GM19397 (cell line): ENCODE measurements at regions not wholly inside any gene's neighbourhood (a gene's known extent, or its start where the extent isn't known, plus 50 kb on each side); places are given as distances from the start of the nearest gene placed in this dataset.
"Not testable (repeated sequence)": the region's sequence is repeated elsewhere in the genome, so short reads cannot be mapped to it uniquely, and the experiment has no call there.

Source experiments
- ATAC-seq: cut with Tn5 transposase; IDR thresholded peaks from one replicate; pipeline ENCODE4 v1.9.1; 2021; ENCODE audit warnings: mild to moderate bottlenecking, moderate library complexity; ENCODE audit not compliant: unreplicated experiment

DNA sequence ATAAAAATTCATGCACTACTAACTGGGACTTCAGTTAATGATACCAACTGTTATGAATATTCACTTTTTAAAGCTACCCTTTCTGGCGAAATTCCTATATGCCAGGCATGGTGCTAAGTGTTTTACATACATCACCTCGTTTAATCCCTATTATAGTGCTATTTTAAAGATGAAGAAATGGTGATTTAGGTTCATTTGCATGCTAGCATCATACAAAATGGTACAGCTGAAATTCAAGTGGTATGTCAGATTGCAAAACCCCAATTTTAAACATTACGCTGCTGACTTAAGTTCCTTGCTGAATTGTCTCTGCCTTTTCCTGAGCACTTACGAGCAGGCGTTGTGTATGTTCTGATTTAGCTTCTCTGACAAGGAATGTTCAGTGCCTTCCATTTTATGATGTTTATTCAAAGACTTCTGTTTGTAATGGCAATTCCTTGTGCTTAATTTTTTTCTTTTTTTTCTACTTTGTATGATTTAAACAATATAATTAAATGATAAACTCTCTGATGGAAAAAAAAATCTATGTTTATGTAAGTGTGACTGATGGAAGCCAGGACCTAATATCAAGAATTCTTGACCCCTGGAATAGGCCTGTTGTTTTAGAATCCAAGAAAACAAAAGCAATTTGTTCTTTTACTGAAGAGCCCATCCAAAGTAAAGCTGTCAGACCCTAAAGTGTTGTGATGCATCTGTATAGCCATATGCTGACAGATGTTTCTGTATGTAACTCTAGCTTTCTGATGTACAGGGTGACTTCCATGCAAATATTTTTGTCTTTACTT is 148.1 kb downstream of the PCDH7 start:
- ATAC-seq: no peak

DNA sequence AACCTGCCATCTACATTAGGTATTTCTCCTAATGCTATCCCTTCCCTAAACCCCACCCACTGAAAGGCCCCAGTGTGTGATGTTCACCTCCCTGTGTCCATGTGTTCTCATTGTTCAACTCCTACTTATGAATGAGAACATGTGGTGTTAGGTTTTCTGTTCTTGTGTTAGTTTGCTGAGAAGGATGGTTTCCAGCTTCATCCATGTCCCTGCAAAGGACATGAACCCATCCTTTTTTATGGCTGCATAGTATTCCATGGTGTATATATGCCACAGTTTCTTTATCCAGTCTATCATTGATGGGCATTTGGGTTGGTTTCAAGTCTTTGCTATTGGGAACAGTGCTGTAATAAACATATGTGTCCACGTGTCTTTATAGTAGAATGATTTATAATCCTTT is 149.2 kb downstream of the PCDH7 start:
- ATAC-seq: not testable (repeated sequence)

- no peak for ATAC-seq
These were observed 150.3 kb downstream of the PCDH7 start for GRCh38 chr4:30870513-30870912.

DNA sequence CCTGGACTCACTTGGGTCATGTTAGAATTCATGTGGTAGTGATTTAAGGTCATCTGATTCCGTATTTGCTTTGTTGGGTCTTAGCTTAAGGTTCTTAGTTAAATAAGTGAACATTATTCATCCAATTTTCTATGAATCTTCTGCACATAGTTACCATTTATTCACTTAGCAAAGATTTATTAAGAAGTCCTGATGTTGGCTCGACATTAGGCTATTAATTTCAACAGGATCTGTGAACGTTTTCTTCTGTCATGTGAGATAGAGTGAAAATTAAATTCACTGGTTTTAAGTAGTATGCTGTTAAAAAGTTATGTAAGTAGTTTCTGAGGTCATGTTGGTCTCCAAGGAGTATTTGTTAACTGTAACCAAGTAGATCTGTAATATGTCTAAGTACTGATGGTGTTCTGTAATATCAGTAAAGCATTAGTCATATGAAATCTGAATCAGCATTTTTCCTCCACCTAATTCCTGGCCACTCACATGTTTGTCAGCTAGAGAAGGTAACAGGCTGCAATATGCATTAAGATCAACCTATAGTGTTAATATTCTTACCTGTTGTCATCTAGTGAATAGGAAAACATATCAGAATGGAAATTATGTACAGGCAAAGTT is 155.6 kb downstream of the PCDH7 start:
- no peak for ATAC-seq

GRCh38 chr4:30879855-30880598 is 159.9 kb downstream of the PCDH7 start:
- no peak for ATAC-seq

GRCh38 chr4:30881985-30882384 is 161.8 kb downstream of the PCDH7 start:
- ATAC-seq: no peak

- no peak for ATAC-seq
These were observed 162.3 kb downstream of the PCDH7 start for GRCh38 chr4:30882443-30882842.

DNA sequence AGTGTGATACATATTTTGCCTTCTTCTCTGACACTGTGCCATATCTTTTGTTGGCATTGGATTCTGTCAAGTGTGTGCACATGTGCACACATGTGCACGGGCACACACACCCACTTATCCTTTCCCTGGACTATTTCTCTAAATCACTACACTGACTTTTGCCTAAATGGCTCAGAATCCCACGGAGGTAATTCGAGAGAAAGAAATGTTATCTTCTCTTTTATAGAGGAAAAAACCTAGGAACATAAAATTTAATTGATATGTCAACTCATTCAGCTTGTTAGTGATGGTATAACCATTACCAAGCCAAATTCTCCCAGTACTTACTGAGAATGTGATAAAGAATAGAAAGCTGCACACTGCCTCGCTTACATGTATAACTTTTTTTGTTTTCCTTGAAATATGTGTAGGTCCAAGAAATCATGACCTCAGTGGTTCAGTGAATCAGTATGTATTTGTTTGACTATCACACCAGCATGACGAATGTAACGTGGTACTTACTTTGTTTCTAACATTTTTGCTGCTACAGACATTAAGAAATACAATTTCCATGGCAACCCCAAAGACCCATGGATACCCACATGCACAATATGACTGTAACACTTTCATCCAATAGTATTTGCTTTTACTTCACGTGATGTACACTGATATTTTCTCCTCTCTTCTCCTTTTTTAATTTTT is 163.0 kb downstream of the PCDH7 start:
- no peak for ATAC-seq

- no peak for ATAC-seq
These were observed 181.6 kb downstream of the PCDH7 start for GRCh38 chr4:30901461-30902451.

DNA sequence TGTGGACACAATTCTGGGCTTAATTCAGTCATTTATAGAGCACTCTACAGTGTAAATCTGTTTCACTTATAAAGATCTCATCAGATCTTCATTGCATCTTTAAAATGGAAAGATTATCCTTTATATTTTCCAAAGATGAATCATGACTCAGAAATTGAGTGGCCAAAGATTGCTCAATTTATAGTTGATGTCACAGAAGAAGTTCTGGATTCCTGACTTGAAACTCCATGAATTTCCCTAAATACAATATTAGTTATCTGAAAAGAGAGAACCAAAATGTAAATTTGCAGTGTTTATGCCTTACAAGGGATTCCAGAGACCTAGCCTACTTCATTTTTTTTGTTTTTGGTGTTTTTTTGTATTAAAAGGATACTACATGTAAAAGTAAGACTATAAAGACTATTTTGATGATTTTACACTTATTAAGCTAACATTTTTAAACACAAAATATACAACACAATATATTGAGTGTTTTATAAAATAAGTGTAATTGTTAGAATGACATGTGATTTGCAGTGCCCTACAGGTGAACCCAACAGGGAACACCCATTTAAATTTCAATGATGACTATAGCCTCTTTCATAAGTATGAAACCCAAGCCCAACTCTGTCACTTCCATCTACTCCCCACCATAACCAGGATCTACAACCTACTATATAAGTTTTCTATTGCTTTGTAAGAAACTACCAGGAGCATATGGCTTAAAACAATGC is 183.5 kb downstream of the PCDH7 start:
- no peak for ATAC-seq

- no peak for ATAC-seq
These were observed 184.0 kb downstream of the PCDH7 start for GRCh38 chr4:30904215-30904555.

DNA sequence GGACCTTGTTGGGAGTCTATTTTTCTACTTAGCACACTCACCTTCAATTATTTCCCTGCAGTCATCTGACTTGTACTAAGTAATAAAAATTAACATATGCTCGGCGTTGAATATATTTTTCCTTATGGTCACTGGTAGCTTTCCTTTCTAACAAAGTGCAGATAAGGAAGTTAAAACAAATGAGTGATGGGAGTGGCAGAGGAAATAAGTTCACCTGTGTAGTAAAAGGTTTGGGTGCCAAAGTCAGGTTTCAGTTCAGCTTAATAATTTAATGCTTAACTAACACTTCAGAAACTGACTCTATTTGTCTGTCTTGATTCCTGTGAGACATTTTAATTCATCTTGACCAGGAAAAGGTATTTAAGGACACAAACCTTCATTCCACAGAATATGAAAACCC is 184.4 kb downstream of the PCDH7 start:
- ATAC-seq: no peak

DNA sequence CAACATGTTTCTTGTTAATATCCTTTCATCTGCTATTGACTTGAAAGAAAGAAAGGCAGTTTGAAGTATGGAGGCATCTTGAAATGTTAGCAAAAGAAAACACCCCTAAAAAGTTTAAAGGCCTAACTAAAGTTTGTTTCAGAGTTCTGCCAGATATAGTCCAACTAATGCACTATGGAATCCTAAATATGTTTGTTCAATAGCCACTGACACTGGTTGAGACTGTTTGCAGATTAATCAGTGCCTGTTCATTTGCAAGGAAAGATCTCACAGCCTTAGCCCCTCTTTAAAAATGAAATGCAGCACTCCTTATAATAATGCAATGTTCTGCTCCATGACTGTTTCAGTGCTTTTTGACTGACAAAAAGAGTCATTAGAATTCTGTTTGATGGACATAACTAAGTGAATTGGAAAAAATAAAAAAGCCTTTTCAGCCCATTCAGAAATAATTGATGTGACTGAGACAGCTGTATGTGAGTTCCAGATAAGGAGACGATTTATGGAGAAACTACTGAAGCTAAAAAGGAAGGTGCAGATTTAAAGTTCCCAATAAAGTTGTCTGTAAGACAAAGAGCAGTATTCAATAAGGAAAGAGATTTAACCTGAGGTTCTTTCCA is 192.0 kb downstream of the PCDH7 start:
- no peak for ATAC-seq

- no peak for ATAC-seq
These were observed 196.4 kb downstream of the PCDH7 start for GRCh38 chr4:30916337-30917274.

DNA sequence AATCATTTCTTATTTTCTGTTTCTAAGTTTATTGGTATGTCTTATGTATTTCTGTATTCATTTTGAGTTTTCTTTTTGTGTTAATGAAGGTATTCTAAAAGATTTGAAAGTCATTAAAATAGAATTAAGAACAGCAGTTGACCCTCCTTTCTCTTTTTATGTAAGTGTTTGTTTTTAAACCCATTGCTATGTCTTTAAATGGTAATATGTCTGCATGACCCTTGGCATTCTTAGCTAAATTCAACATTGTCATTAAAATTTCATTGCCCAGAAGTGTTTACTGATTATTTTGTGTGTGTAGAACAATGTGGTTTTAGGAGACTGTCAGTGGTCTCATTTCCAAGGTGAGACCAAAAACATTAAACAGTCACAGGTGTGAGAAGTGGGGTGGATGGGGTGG is 197.8 kb downstream of the PCDH7 start:
- ATAC-seq: no peak

DNA sequence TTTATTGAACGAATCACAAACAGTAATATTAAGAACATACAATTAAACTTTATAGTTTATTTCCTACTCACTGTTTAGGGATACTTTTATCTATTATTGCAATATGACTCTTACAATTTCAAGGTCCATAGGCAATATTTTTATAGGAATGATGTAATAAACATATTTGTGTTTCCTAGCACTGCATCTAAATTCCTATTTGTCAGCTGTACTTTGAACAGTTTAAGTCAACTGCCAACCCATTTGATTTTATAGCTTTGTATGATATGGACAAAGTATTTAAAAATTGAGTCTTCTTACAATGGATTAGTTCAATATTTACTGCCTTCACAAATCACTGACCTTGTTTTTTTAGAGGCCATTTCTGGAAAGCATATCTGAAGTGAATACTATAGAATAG is 199.3 kb downstream of the PCDH7 start:
- no peak for ATAC-seq

DNA sequence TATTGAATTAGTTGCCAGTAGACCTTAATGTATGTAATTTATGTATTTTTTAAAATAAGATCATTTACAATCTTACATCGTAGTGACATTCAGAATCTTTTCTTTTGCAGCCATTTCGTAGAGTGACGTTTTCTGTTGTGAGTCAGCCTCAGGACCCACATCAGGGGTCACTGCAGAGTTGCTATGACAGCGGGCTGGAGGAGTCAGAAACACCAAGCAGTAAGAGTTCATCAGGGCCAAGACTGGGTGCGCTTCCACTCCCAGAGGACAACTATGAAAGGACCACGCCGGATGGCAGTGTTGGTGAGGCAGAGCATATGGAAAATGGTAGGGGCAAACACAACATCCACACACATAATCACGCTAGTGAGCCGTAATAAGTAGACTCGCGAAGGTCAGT is 199.9 kb downstream of the PCDH7 start:
- ATAC-seq: no peak

DNA sequence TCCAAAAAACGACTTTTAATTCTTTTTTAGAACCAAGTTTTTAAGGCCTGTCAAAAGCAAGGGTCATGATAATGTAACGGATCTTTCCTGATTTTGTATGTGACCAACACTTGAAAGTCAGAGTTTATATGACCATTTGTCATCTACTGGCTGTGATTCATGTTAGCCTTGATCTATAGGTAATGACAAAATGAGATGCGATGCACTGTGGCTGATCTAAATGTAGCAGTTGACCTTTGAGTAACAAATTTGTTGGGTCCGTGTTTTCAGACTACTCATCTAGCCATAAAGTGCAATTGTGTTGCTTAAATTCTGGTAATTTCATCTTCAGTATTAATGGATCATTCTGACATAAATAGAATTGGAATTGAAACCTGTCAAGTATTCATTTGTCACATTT is 202.5 kb downstream of the PCDH7 start:
- ATAC-seq: no peak
